ENCODE measurements at regions not wholly inside any gene's neighbourhood (a gene's known extent, or its start where the extent isn't known, plus 50 kb on each side); places are given as distances from the start of the nearest gene placed in this dataset.

- H3K4ac ChIP-seq (ENCODE audit: low read depth, low read length) = no peak overlapping the region
- no peak overlapping the region for H3K23ac ChIP-seq (ENCODE audit: insufficient read length, low read depth, low read length)
- no peak overlapping the region for H2AFZ ChIP-seq (ENCODE audit: low read length)
- no peak overlapping the region for H3K56ac ChIP-seq (ENCODE audit: insufficient read length, low read depth, low read length)
- no peak overlapping the region for H3T11ph ChIP-seq (ENCODE audit: low read length)
- no peaks in the 10 kb centered on the region for H3K79me2 ChIP-seq (ENCODE audit: insufficient read depth, low read length)
- no peaks in the 10 kb centered on the region for H3K4me1 ChIP-seq (ENCODE audit: insufficient read depth, low read length)
- H2BK15ac ChIP-seq (ENCODE audit: low read depth, low read length) = no peak overlapping the region
- WGBS (ENCODE audit: extremely low coverage, insufficient read length, low lambda C conversion rate) = no CpG with 5 or more reads among the region's 12 CpGs
- no peak overlapping the region for H2BK5ac ChIP-seq (ENCODE audit: insufficient read length, low read length)
- no peak overlapping the region for H3K4me2 ChIP-seq (ENCODE audit: insufficient read depth, insufficient read length, low read length)
- H4K5ac ChIP-seq (ENCODE audit: insufficient read length, low read depth, low read length) = no peak overlapping the region
- Mint-ChIP-seq H3K27ac (no peak overlapping the region), H3K4me1 (peaks cover 13 to 21% of the 10 kb centered on the region in 2 experiments), H3K9me3 (peaks cover 0 to 10% of the 10 kb centered on the region in 2 experiments; a peak in 4 of 5 replicates), H3K4me3 (no peak overlapping the region), H3K27me3 (ENCODE audit: low read depth) (peaks cover 36% of the 10 kb centered on the region), H3K36me3 (ENCODE audit: insufficient read depth in 1 of 3, low read depth in 3 of 3) (peaks cover 0 to 8% (median 2%) of the 10 kb centered on the region in 3 experiments; a peak in 2 of 7 replicates)
- H3K14ac ChIP-seq (ENCODE audit: insufficient read depth, low read length) = no peak overlapping the region
- H4K8ac ChIP-seq (replicated peaks; ENCODE audit: insufficient read length, low read depth, low read length) = no peak overlapping the region
- no peaks in the 10 kb centered on the region for H3K79me1 ChIP-seq (ENCODE audit: insufficient read depth, low read depth, low read length, poor library complexity, severe bottlenecking)
- H3K27me3 ChIP-seq (ENCODE audit: insufficient read depth, low read length) = no peaks in the 10 kb centered on the region; the same call in 1 of the 2 replicates
- H3K27ac ChIP-seq (ENCODE audit: insufficient read length, low read depth, low read length) = no peak overlapping the region
- H4K20me1 ChIP-seq (ENCODE audit: control insufficient read depth, insufficient read depth, insufficient read length) = no peaks in the 10 kb centered on the region
- TF ChIP-seq CTCF (conservative IDR thresholded peaks at IDR 0.05) = no peak
- no peak overlapping the region for H4K91ac ChIP-seq (ENCODE audit: insufficient read length, low read depth, low read length)
- no peak overlapping the region for H3K18ac ChIP-seq (ENCODE audit: insufficient read length, low read depth, low read length)
- no peak for DNase-seq
- H3K9me3 ChIP-seq (ENCODE audit: control insufficient read depth, low read depth, low read length) = no peaks in the 10 kb centered on the region
- H2BK12ac ChIP-seq (ENCODE audit: insufficient read length, low read depth, low read length) = no peak overlapping the region
- no peaks in the 10 kb centered on the region for H3K23me2 ChIP-seq (ENCODE audit: insufficient read length, low read depth, low read length, poor library complexity, severe bottlenecking)
- no peak overlapping the region for H3K9ac ChIP-seq (ENCODE audit: extremely low read depth, insufficient read length, low read length)
- no peak overlapping the region for H2BK120ac ChIP-seq (ENCODE audit: low read depth, low read length, poor library complexity, severe bottlenecking)
- H2AK5ac ChIP-seq (ENCODE audit: insufficient read length, low read length) = no peak overlapping the region
- H2BK20ac ChIP-seq (ENCODE audit: low read depth, low read length, poor library complexity, severe bottlenecking) = no peak overlapping the region
Observed at GRCh38 chr15:88391006-88391405, 76.2 kb downstream of the MRPL46 start.

Measured in H9 (cell line).